HepG2 (cell line): ENCODE measurements at regions not wholly inside any gene's neighbourhood (a gene's known extent, or its start where the extent isn't known, plus 50 kb on each side); places are given as distances from the start of the nearest gene placed in this dataset.

Experiments used
- ATAC-seq: fragments of 200-7000 bp; cut with Tn5 transposase; 3 replicates; pipeline ENCODE4 v1.9.1; 2020; ENCODE audit warnings: mild to moderate bottlenecking, moderate library complexity
- BruUV-seq: library from RNA; stranded (reverse); fragments of 400-500 nt; replicated peaks from 2 replicates; lab custom pipeline; 2021; lab: Mats Ljungman, UMichigan
- CTCF ChIA-PET: fragments of 300-600 bp; formaldehyde crosslinking; extraction: SDS; loops from one replicate; lab custom pipeline; 2021; ENCODE audit warnings: low total read pairs, inconsistent platforms, low intra/inter-chr PET ratio; lab: Yijun Ruan, JAX
- POLR2A ChIA-PET: fragments of 350-600 bp; sonication (Branson Sonifier 250); formaldehyde crosslinking; loops from one replicate; lab custom pipeline; 2020; ENCODE audit warnings: antibody characterized with exemption, inconsistent platforms; lab: Yijun Ruan, JAX
- DNase-seq: peaks from one replicate; pipeline ENCODE4 v3.0.0-alpha.2; 2015; ENCODE audit warnings: low spot score
- FAIRE-seq: peaks from 3 replicates; lab custom pipeline; 2011; peaks lifted over from hg19 to GRCh38; lab: Jason Lieb, UNC
- H2AFZ ChIP-seq: one replicate; pipeline ENCODE4 v1.6.1; 2011; ENCODE audit warnings: low read length, inconsistent platforms
- H3K27ac ChIP-seq: fragments of 300-600 bp; 3 replicates; pipeline ENCODE4 v1.8.0; 2011; ENCODE audit warnings: mixed run types, mild to moderate bottlenecking, mixed read lengths, low read length, inconsistent platforms; ENCODE audit not compliant: insufficient read depth; ENCODE audit errors: extremely low read length
- H3K27me3 ChIP-seq, 2 experiments: fragments of 200-600 bp in 1 of 2; 2 replicates in 1 of 2; 3 replicates in 1 of 2; pipeline versions ENCODE4 v1.6.0 to v1.8.0; 2011; ENCODE audit warnings: low read length in 2 of 2, mild to moderate bottlenecking in 2 of 2, moderate library complexity in 2 of 2, inconsistent platforms in 1 of 2; ENCODE audit not compliant: insufficient read depth in 2 of 2, control insufficient read depth in 1 of 2
- H3K36me3 ChIP-seq, 2 experiments: fragments of 200-600 bp in 1 of 2; replicated peaks in 1 of 2; 2 replicates in 1 of 2; 3 replicates in 1 of 2; pipeline versions ENCODE4 v1.5.1 to v1.8.0; 2011; ENCODE audit warnings: low read length in 2 of 2, inconsistent platforms in 1 of 2; ENCODE audit not compliant: insufficient read depth in 2 of 2, control insufficient read depth in 1 of 2
- H3K4me1 ChIP-seq: 2 replicates; pipeline ENCODE4 v1.5.1; 2012; ENCODE audit warnings: low read length, inconsistent platforms; ENCODE audit not compliant: insufficient read depth
- H3K4me2 ChIP-seq: 2 replicates; pipeline ENCODE4 v1.6.0; 2011; ENCODE audit warnings: low read depth, low read length, inconsistent platforms
- H3K4me3 ChIP-seq, 3 experiments: fragments of 200-600 bp in 1 of 3; sonication (generic), shearing (Covaris generic) in 1 of 3; replicated peaks in 1 of 3; 2 replicates each; pipeline ENCODE4 v1.5.1; 2011 to 2016; ENCODE audit warnings: low read length in 3 of 3, inconsistent platforms in 2 of 3, low read depth in 2 of 3, mild to moderate bottlenecking in 2 of 3, control low read depth in 1 of 3, mixed read lengths in 1 of 3; ENCODE audit not compliant: insufficient read depth in 1 of 3
- H3K79me2 ChIP-seq: one replicate; pipeline ENCODE4 v1.6.1; 2011; ENCODE audit warnings: low read length, inconsistent platforms; ENCODE audit not compliant: insufficient read depth
- H3K9ac ChIP-seq: 2 replicates; pipeline ENCODE4 v1.6.0; 2011; ENCODE audit warnings: mild to moderate bottlenecking, low read depth, low read length, inconsistent platforms; ENCODE audit not compliant: insufficient read depth
- H3K9me3 ChIP-seq: 2 replicates; pipeline ENCODE4 v1.5.1; 2012; ENCODE audit warnings: mild to moderate bottlenecking, low read length
- H4K20me1 ChIP-seq: 2 replicates; pipeline ENCODE4 v1.6.0; 2011; ENCODE audit warnings: inconsistent platforms, mild to moderate bottlenecking, low read length, moderate library complexity; ENCODE audit not compliant: insufficient read depth
- ATAD3A ChIP-seq: sonication (generic); formaldehyde crosslinking; IDR thresholded peaks from 2 replicates; pipeline ENCODE4 v1.4.0; 2020; ENCODE audit warnings: missing genetic modification reagents
- IRF2 ChIP-seq: IDR thresholded peaks from 2 replicates; pipeline ENCODE4 v1.6.1; 2018; ENCODE audit warnings: missing genetic modification reagents, missing compliant biosample characterization
- MAZ ChIP-seq, 2 experiments: sonication (generic) in 1 of 2; formaldehyde crosslinking in 1 of 2; IDR thresholded peaks; 2 replicates each; pipeline versions ENCODE4 v1.5.0 to v1.6.1; 2012 to 2020; ENCODE audit warnings: low read depth in 2 of 2, mild to moderate bottlenecking in 2 of 2, borderline replicate concordance in 1 of 2, improper control_type of control experiment in 1 of 2, low read length in 1 of 2, missing genetic modification reagents in 1 of 2, moderate library complexity in 1 of 2
- STAT6 ChIP-seq: sonication (generic); formaldehyde crosslinking; IDR thresholded peaks from 2 replicates; pipeline ENCODE4 v1.4.0; 2020; ENCODE audit warnings: missing genetic modification reagents, mild to moderate bottlenecking, borderline replicate concordance
- ZNF737 ChIP-seq: sonication (generic); formaldehyde crosslinking; IDR thresholded peaks from 2 replicates; pipeline ENCODE4 v1.5.0; 2020; ENCODE audit warnings: missing genetic modification reagents, mild to moderate bottlenecking, borderline replicate concordance
- ZNF75D ChIP-seq: sonication (generic); formaldehyde crosslinking; IDR thresholded peaks from 2 replicates; pipeline ENCODE4 v1.8.1; 2023; ENCODE audit warnings: missing genetic modification reagents, mild to moderate bottlenecking, borderline replicate concordance
- WGBS: methylation state at CpG from one replicate; pipeline ENCODE4 v1.1.6; 2017; ENCODE audit warnings: low lambda C conversion rate; 5-methylcytosine and 5-hydroxymethylcytosine counted together
- in situ Hi-C: cut with HindIII; loops from 2 replicates; pipeline ENCODE4 v1.10.0; 2017; ENCODE audit warnings: low pct_unique_long_range_greater_than_20kb; ENCODE audit not compliant: extremely low pct_ligation_motif_present
- intact Hi-C: fragments of 100-400 bp; cut with micrococcal nuclease; formaldehyde crosslinking; loops from one replicate; pipeline ENCODE4 v1.10.0; 2022; ENCODE audit not compliant: unreplicated experiment
- TF ChIP-seq, protein P1 (sequence below): sonication (generic); formaldehyde crosslinking; IDR thresholded peaks from 2 replicates; pipeline ENCODE4 v1.8.0; 2022; ENCODE audit warnings: mild to moderate bottlenecking, missing genetic modification reagents, moderate library complexity
- TF ChIP-seq, protein P2 (sequence below): IDR thresholded peaks from 2 replicates; pipeline ENCODE4 v1.6.1; 2016
- TF ChIP-seq, protein P3 (sequence below): IDR thresholded peaks from 2 replicates; pipeline ENCODE4 v1.6.1; 2016

- no peak for ATAC-seq
- no peaks in the 10 kb centered on the region for H3K27me3 ChIP-seq
- TF ChIP-seq STAT6 (CRISPR knock-in tag) (no peak), MAZ (IDR thresholded peaks at IDR 0.05; ENCODE audit: borderline replicate concordance, low read depth, low read length) (no peak), MAZ (CRISPR knock-in tag; IDR thresholded peaks at IDR 0.05; ENCODE audit: low read depth) (no peak), IRF2 (CRISPR knock-in tag) (no peak), ZNF737 (CRISPR knock-in tag) (no peak), ZNF75D (CRISPR knock-in tag) (no peak), ATAD3A (no peak)
- TF ChIP-seq, protein P1, sequence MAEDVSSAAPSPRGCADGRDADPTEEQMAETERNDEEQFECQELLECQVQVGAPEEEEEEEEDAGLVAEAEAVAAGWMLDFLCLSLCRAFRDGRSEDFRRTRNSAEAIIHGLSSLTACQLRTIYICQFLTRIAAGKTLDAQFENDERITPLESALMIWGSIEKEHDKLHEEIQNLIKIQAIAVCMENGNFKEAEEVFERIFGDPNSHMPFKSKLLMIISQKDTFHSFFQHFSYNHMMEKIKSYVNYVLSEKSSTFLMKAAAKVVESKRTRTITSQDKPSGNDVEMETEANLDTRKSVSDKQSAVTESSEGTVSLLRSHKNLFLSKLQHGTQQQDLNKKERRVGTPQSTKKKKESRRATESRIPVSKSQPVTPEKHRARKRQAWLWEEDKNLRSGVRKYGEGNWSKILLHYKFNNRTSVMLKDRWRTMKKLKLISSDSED: no peak
- TF ChIP-seq, protein P2, sequence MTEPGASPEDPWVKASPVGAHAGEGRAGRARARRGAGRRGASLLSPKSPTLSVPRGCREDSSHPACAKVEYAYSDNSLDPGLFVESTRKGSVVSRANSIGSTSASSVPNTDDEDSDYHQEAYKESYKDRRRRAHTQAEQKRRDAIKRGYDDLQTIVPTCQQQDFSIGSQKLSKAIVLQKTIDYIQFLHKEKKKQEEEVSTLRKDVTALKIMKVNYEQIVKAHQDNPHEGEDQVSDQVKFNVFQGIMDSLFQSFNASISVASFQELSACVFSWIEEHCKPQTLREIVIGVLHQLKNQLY (CRISPR knock-in tag): no peak
- TF ChIP-seq, protein P3, sequence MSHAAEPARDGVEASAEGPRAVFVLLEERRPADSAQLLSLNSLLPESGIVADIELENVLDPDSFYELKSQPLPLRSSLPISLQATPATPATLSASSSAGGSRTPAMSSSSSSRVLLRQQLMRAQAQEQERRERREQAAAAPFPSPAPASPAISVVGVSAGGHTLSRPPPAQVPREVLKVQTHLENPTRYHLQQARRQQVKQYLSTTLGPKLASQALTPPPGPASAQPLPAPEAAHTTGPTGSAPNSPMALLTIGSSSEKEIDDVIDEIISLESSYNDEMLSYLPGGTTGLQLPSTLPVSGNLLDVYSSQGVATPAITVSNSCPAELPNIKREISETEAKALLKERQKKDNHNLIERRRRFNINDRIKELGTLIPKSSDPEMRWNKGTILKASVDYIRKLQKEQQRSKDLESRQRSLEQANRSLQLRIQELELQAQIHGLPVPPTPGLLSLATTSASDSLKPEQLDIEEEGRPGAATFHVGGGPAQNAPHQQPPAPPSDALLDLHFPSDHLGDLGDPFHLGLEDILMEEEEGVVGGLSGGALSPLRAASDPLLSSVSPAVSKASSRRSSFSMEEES (CRISPR knock-in tag): no peak
- no peak overlapping the region for H2AFZ ChIP-seq
- FAIRE-seq: no peak
- 13% methylated on average over 2 of the region's 2 CpGs for WGBS
- no peak overlapping the region for H3K9ac ChIP-seq
- DNase-seq: no peak
- POLR2A ChIA-PET: no interaction called here
- no peak overlapping the region for H3K4me3 ChIP-seq
- H4K20me1 ChIP-seq: no peaks in the 10 kb centered on the region
- intact Hi-C loops (no loop called here), in situ Hi-C loops (no loop called here)
- BruUV-seq: no TSS peak
- no peaks in the 10 kb centered on the region for H3K9me3 ChIP-seq
- peaks cover 4% of the 10 kb centered on the region for H3K4me1 ChIP-seq
- CTCF ChIA-PET: no interaction called here
- H3K27ac ChIP-seq: no peak overlapping the region
- no peak overlapping the region for H3K4me2 ChIP-seq
- no peaks in the 10 kb centered on the region for H3K36me3 ChIP-seq
- no peaks in the 10 kb centered on the region for H3K79me2 ChIP-seq
Measured at GRCh38 chr4:37002625-37003024, 241.9 kb upstream of the NWD2 start.
